Inflammatory macrophage treated with lipopolysaccharide for 4 hours (primary cell): ENCODE measurements at regions not wholly inside any gene's neighbourhood (a gene's known extent, or its start where the extent isn't known, plus 50 kb on each side); places are given as distances from the start of the nearest gene placed in this dataset.

Source experiments
- DNase-seq: peaks from one replicate; pipeline ENCODE4 v3.0.0-alpha.2; 2020

GRCh38 chr6:88304520-88304919 lies 138.4 kb upstream of the CNR1 start:
- no peak for DNase-seq

GRCh38 chr6:88302769-88303225 lies 136.7 kb upstream of the CNR1 start:
- no peak for DNase-seq

- no peak for DNase-seq
Observed at GRCh38 chr6:88301888-88302768, 136.0 kb upstream of the CNR1 start.

- DNase-seq = no peak
Observed at GRCh38 chr6:88301256-88301655, 135.1 kb upstream of the CNR1 start.

- DNase-seq = no peak
Observed at GRCh38 chr6:88298066-88298845, 132.1 kb upstream of the CNR1 start.

- no peak for DNase-seq
Observed at GRCh38 chr6:88296694-88297093, 130.5 kb upstream of the CNR1 start.

- DNase-seq = no peak
Observed at GRCh38 chr6:88295663-88296062, 129.5 kb upstream of the CNR1 start.

GRCh38 chr6:88294702-88295101 lies 128.6 kb upstream of the CNR1 start:
- DNase-seq = no peak

GRCh38 chr6:88290411-88290810 lies 124.3 kb upstream of the CNR1 start:
- no peak for DNase-seq

- no peak for DNase-seq
Observed at GRCh38 chr6:88287696-88288095, 121.5 kb upstream of the CNR1 start.

- DNase-seq = no peak
Observed at GRCh38 chr6:88276331-88276730, 110.2 kb upstream of the CNR1 start.

- no peak for DNase-seq
Observed at GRCh38 chr6:88268508-88268907, 102.4 kb upstream of the CNR1 start.

- DNase-seq = no peak
Observed at GRCh38 chr6:88266126-88266525, 100.0 kb upstream of the CNR1 start.

GRCh38 chr6:88263591-88263990 lies 97.4 kb upstream of the CNR1 start:
- DNase-seq = peak; percentile 11

GRCh38 chr6:88262332-88262731 lies 96.2 kb upstream of the CNR1 start:
- DNase-seq = peak; percentile 34

- DNase-seq = no peak
Observed at GRCh38 chr6:88251301-88251700, 85.2 kb upstream of the CNR1 start.

- DNase-seq = no peak
Observed at GRCh38 chr6:88248709-88249321, 82.7 kb upstream of the CNR1 start.

- no peak for DNase-seq
Observed at GRCh38 chr6:88246654-88247053, 80.5 kb upstream of the CNR1 start.

- no peak for DNase-seq
Observed at GRCh38 chr6:88244721-88245120, 78.6 kb upstream of the CNR1 start.

- DNase-seq = no peak
Observed at GRCh38 chr6:88238901-88239300, 72.8 kb upstream of the CNR1 start.

GRCh38 chr6:88238065-88238464 lies 71.9 kb upstream of the CNR1 start:
- DNase-seq = peak; percentile 11

- DNase-seq = no peak
Observed at GRCh38 chr6:88236612-88237360, 70.6 kb upstream of the CNR1 start.

GRCh38 chr6:88232753-88233152 lies 66.6 kb upstream of the CNR1 start:
- no peak for DNase-seq
